ENCODE measurements at regions not wholly inside any gene's neighbourhood (a gene's known extent, or its start where the extent isn't known, plus 50 kb on each side); places are given as distances from the start of the nearest gene placed in this dataset.

- no peak for TF ChIP-seq POLR2A (IDR thresholded peaks at IDR 0.05)
- TF ChIP-seq, protein P1, sequence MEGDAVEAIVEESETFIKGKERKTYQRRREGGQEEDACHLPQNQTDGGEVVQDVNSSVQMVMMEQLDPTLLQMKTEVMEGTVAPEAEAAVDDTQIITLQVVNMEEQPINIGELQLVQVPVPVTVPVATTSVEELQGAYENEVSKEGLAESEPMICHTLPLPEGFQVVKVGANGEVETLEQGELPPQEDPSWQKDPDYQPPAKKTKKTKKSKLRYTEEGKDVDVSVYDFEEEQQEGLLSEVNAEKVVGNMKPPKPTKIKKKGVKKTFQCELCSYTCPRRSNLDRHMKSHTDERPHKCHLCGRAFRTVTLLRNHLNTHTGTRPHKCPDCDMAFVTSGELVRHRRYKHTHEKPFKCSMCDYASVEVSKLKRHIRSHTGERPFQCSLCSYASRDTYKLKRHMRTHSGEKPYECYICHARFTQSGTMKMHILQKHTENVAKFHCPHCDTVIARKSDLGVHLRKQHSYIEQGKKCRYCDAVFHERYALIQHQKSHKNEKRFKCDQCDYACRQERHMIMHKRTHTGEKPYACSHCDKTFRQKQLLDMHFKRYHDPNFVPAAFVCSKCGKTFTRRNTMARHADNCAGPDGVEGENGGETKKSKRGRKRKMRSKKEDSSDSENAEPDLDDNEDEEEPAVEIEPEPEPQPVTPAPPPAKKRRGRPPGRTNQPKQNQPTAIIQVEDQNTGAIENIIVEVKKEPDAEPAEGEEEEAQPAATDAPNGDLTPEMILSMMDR (IDR thresholded peaks at IDR 0.05) = no peak
- ATAC-seq (no peak), DNase-seq (no peak)
- WGBS, 2 donors = 69 to 80% methylated on average over 5 of the region's 5 CpGs
- no peak overlapping the region for H3K4me3 ChIP-seq
- H3K36me3 ChIP-seq (replicated peaks in 1 of 2; ENCODE audit: insufficient read depth in 1 of 2, low read depth in 2 of 2) = no peaks in the 10 kb centered on the region
- H3K27me3 ChIP-seq = no peaks in the 10 kb centered on the region
- intact Hi-C loops (cut with DNase I) = no loop called here
- H3K9me3 ChIP-seq = no peaks in the 10 kb centered on the region
- H3K27ac ChIP-seq = peak overlapping the region; percentile 27 to 97 (median 90)
- peaks cover 36% of the 10 kb centered on the region for H3K4me1 ChIP-seq
Observed at GRCh38 chr9:129336130-129336528, 158.1 kb upstream of the IER5L start.

- H3K9me3 ChIP-seq = no peaks in the 10 kb centered on the region
- peak overlapping the region; percentile 27 to 97 (median 90) for H3K27ac ChIP-seq
- ATAC-seq (no peak), DNase-seq (peak; percentile 46 to 76 (median 48))
- H3K4me3 ChIP-seq = no peak overlapping the region
- 45 to 65% methylated on average over 5 to 7 of the region's 7 CpGs for WGBS, 2 donors
- TF ChIP-seq, protein P1 (IDR thresholded peaks at IDR 0.05) = peak in 1 of 7 experiments; percentile 9
- TF ChIP-seq POLR2A (IDR thresholded peaks at IDR 0.05) = peak in 1 of 3 donors; percentile 46
- H3K36me3 ChIP-seq (replicated peaks in 1 of 2; ENCODE audit: insufficient read depth in 1 of 2, low read depth in 2 of 2) = no peaks in the 10 kb centered on the region
- intact Hi-C loops (cut with DNase I) = no loop called here
- H3K27me3 ChIP-seq = no peaks in the 10 kb centered on the region
- H3K4me1 ChIP-seq = peaks cover 36% of the 10 kb centered on the region
Observed at GRCh38 chr9:129335464-129336129, 157.5 kb upstream of the IER5L start.

- H3K27ac ChIP-seq = peak overlapping the region; percentile 86 to 97 (median 92)
- DNase-seq (peak; percentile 95 to 98 (median 97)), ATAC-seq (peak; percentile 90)
- intact Hi-C loops (cut with DNase I) = no loop called here
- 0 to 1% methylated on average over 3 to 28 of the region's 28 CpGs for WGBS, 2 donors
- H3K27me3 ChIP-seq = no peaks in the 10 kb centered on the region
- no peaks in the 10 kb centered on the region for H3K36me3 ChIP-seq (replicated peaks in 1 of 2; ENCODE audit: insufficient read depth in 1 of 2, low read depth in 2 of 2)
- H3K4me3 ChIP-seq = no peak overlapping the region
- H3K9me3 ChIP-seq = no peaks in the 10 kb centered on the region
- H3K4me1 ChIP-seq = peaks cover 36% of the 10 kb centered on the region
- TF ChIP-seq POLR2A (IDR thresholded peaks at IDR 0.05) = peak; percentile 28 to 77 (median 61)
- TF ChIP-seq, protein P1 (IDR thresholded peaks at IDR 0.05) = peak in 4 of 7 experiments; percentile 28 to 33 (median 30)
Observed at GRCh38 chr9:129334105-129334935, 156.3 kb upstream of the IER5L start.

- H3K4me3 ChIP-seq = no peak overlapping the region
- TF ChIP-seq POLR2A (IDR thresholded peaks at IDR 0.05) = no peak
- TF ChIP-seq, protein P1 (IDR thresholded peaks at IDR 0.05) = no peak
- DNase-seq (peak in 3 of 4 donors; percentile 48 to 72 (median 65)), ATAC-seq (peak; percentile 11)
- H3K4me1 ChIP-seq = peaks cover 36% of the 10 kb centered on the region
- no peaks in the 10 kb centered on the region for H3K9me3 ChIP-seq
- H3K36me3 ChIP-seq (replicated peaks in 1 of 2; ENCODE audit: insufficient read depth in 1 of 2, low read depth in 2 of 2) = no peaks in the 10 kb centered on the region
- intact Hi-C loops (cut with DNase I) = no loop called here
- WGBS, 2 donors = 52 to 60% methylated on average over 9 to 10 of the region's 10 CpGs
- no peaks in the 10 kb centered on the region for H3K27me3 ChIP-seq
- peak overlapping the region; percentile 86 to 97 (median 92) for H3K27ac ChIP-seq
Observed at GRCh38 chr9:129333617-129334104, 155.6 kb upstream of the IER5L start.

Measured in body of pancreas (tissue), 4 donors.